ENCODE measurements at regions not wholly inside any gene's neighbourhood (a gene's known extent, or its start where the extent isn't known, plus 50 kb on each side); places are given as distances from the start of the nearest gene placed in this dataset.

DNA sequence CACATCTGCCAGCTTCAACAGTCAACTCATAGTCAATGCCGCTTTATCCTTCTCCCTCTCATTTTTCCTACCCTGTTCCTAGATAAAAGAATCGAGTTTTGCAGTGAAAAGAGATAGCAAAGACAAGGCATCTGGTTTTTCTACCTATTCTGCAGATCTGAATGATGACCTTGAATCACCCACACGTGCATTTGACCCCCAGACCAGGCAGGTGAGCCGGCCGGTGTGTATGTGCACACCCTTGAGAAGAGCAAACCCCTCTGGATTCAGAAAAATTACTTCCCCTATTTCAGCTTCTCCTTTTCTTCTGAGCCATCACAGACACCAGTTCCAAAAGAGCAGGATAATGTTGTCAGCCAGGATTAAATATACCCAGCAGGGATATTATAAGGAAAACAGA lies 115.6 kb upstream of the ST6GAL2 start:
- TF ChIP-seq, protein P1, sequence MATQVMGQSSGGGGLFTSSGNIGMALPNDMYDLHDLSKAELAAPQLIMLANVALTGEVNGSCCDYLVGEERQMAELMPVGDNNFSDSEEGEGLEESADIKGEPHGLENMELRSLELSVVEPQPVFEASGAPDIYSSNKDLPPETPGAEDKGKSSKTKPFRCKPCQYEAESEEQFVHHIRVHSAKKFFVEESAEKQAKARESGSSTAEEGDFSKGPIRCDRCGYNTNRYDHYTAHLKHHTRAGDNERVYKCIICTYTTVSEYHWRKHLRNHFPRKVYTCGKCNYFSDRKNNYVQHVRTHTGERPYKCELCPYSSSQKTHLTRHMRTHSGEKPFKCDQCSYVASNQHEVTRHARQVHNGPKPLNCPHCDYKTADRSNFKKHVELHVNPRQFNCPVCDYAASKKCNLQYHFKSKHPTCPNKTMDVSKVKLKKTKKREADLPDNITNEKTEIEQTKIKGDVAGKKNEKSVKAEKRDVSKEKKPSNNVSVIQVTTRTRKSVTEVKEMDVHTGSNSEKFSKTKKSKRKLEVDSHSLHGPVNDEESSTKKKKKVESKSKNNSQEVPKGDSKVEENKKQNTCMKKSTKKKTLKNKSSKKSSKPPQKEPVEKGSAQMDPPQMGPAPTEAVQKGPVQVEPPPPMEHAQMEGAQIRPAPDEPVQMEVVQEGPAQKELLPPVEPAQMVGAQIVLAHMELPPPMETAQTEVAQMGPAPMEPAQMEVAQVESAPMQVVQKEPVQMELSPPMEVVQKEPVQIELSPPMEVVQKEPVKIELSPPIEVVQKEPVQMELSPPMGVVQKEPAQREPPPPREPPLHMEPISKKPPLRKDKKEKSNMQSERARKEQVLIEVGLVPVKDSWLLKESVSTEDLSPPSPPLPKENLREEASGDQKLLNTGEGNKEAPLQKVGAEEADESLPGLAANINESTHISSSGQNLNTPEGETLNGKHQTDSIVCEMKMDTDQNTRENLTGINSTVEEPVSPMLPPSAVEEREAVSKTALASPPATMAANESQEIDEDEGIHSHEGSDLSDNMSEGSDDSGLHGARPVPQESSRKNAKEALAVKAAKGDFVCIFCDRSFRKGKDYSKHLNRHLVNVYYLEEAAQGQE (IDR thresholded peaks at IDR 0.05; ENCODE audit: low read depth, low read length): no peak
- TF ChIP-seq, protein P2, sequence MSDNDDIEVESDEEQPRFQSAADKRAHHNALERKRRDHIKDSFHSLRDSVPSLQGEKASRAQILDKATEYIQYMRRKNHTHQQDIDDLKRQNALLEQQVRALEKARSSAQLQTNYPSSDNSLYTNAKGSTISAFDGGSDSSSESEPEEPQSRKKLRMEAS (IDR thresholded peaks at IDR 0.05; ENCODE audit: low read depth): no peak
- TF ChIP-seq, protein P3, sequence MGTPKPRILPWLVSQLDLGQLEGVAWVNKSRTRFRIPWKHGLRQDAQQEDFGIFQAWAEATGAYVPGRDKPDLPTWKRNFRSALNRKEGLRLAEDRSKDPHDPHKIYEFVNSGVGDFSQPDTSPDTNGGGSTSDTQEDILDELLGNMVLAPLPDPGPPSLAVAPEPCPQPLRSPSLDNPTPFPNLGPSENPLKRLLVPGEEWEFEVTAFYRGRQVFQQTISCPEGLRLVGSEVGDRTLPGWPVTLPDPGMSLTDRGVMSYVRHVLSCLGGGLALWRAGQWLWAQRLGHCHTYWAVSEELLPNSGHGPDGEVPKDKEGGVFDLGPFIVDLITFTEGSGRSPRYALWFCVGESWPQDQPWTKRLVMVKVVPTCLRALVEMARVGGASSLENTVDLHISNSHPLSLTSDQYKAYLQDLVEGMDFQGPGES (IDR thresholded peaks at IDR 0.05; ENCODE audit: low read depth, low read length): no peak
- no peak for TF ChIP-seq YY1 (IDR thresholded peaks at IDR 0.05; ENCODE audit: low read depth)

Data from SK-N-SH (cell line).